ENCODE measurements at regions not wholly inside any gene's neighbourhood (a gene's known extent, or its start where the extent isn't known, plus 50 kb on each side); places are given as distances from the start of the nearest gene placed in this dataset.

DNA sequence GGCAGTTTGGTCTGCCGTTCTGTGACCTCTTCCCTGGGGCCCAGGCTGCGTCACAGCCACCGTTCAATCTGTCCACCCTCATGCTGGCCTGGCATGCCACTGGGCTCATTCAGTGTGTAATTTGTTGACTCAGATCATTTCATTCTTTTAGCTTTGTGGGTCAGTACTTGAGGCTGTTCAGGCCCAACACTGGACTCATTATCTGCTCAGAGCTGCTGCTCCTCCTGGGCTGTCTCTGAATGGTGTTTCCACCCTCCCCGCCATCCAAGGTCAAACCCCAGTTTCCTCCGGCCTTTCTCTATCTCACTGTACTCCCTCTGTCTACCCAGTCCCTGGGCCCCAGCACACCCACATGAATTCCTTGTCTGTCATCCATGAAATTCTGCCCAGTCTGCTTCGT is 152.4 kb upstream of the NCK2 start:
- TF ChIP-seq POLR2A (IDR thresholded peaks at IDR 0.05; ENCODE audit: extremely low read depth, insufficient read length) (no peak), CTCF (IDR thresholded peaks at IDR 0.05; ENCODE audit: low read depth, low read length) (no peak)

Measured in NB4 (cell line).